Stimulated activated CD4-positive, alpha-beta T cell treated with anti-CD3 and anti-CD28 coated beads, Interleukin-4, amount 100 ng/mL, for 4 hours (primary cell): ENCODE measurements at regions not wholly inside any gene's neighbourhood (a gene's known extent, or its start where the extent isn't known, plus 50 kb on each side); places are given as distances from the start of the nearest gene placed in this dataset.

Experiments used
- DNase-seq, 2 experiments: peaks; one replicate each; pipeline ENCODE4 v3.0.0-alpha.2; 2020

GRCh38 chr14:104323551-104324175, 185.3 kb downstream of the KIF26A start:
- no peak for DNase-seq

- no peak for DNase-seq
These were observed 188.5 kb downstream of the KIF26A start for GRCh38 chr14:104326848-104327247.

- DNase-seq, result no peak
These were observed 190.2 kb downstream of the KIF26A start for GRCh38 chr14:104328607-104329006.

- no peak for DNase-seq
These were observed 191.4 kb downstream of the KIF26A start for GRCh38 chr14:104329793-104330192.

GRCh38 chr14:104331871-104332605, 193.7 kb downstream of the KIF26A start:
- no peak for DNase-seq

- no peak for DNase-seq
These were observed 194.4 kb downstream of the KIF26A start for GRCh38 chr14:104332634-104333270.

- no peak for DNase-seq
These were observed 195.4 kb downstream of the KIF26A start for GRCh38 chr14:104333646-104334423.

GRCh38 chr14:104334424-104335161, 196.2 kb downstream of the KIF26A start:
- no peak for DNase-seq

GRCh38 chr14:104335176-104335575, 196.8 kb downstream of the KIF26A start:
- DNase-seq, result no peak

- no peak for DNase-seq
These were observed 197.2 kb downstream of the KIF26A start for GRCh38 chr14:104335611-104336010.

GRCh38 chr14:104337351-104337750, 199.0 kb downstream of the KIF26A start:
- DNase-seq, result no peak

- no peak for DNase-seq
These were observed 201.0 kb downstream of the KIF26A start for GRCh38 chr14:104339361-104339760.

GRCh38 chr14:104339829-104340228, 201.4 kb downstream of the KIF26A start:
- DNase-seq, result no peak

- peak in 1 of 2 experiments; percentile 5 for DNase-seq
These were observed 203.4 kb downstream of the KIF26A start for GRCh38 chr14:104341532-104342434.

GRCh38 chr14:104342435-104343293, 204.3 kb downstream of the KIF26A start:
- no peak for DNase-seq

- DNase-seq, result no peak
These were observed 204.9 kb downstream of the KIF26A start for GRCh38 chr14:104343294-104343625.

- no peak for DNase-seq
These were observed 205.6 kb downstream of the KIF26A start for GRCh38 chr14:104343690-104344640.

- DNase-seq, result no peak
These were observed 206.6 kb downstream of the KIF26A start for GRCh38 chr14:104344818-104345620.
